B cell (primary cell): ENCODE measurements at regions not wholly inside any gene's neighbourhood (a gene's known extent, or its start where the extent isn't known, plus 50 kb on each side); places are given as distances from the start of the nearest gene placed in this dataset.
"Not testable (repeated sequence)": the region's sequence is repeated elsewhere in the genome, so short reads cannot be mapped to it uniquely, and the experiment has no call there.

Experiments used
- ATAC-seq: fragments of 200-7000 bp; cut with Tn5 transposase; one replicate; pipeline ENCODE4 v1.10.0; 2021; ENCODE audit warnings: low read depth, mild to moderate bottlenecking, moderate number of reproducible peaks, moderate library complexity
- CTCF ChIA-PET: fragments of 350-600 bp; sonication (Branson Sonifier 250); formaldehyde crosslinking; loops from one replicate; lab custom pipeline; 2021; ENCODE audit warnings: antibody characterized with exemption, inconsistent platforms; lab: Charles Lee
- POLR2A ChIA-PET: fragments of 350-600 bp; sonication (Branson Sonifier 250); formaldehyde crosslinking; loops from one replicate; lab custom pipeline; 2021; ENCODE audit warnings: antibody characterized with exemption; lab: Charles Lee
- DNase-seq: peaks from one replicate; pipeline ENCODE4 v3.0.0; 2013
- H2AFZ ChIP-seq: 2 replicates; pipeline ENCODE4 v1.6.1; 2012; ENCODE audit warnings: mild to moderate bottlenecking, low read depth, low read length; ENCODE audit not compliant: insufficient read depth, poor library complexity, severe bottlenecking
- H3K27ac ChIP-seq, 2 donors: 1 replicate in 1 of 2; 2 replicates in 1 of 2; pipeline ENCODE4 v1.5.1; 2012 to 2013; ENCODE audit warnings: low read length in 2 of 2, mild to moderate bottlenecking in 2 of 2, moderate library complexity in 1 of 2
- H3K27me3 ChIP-seq, 4 experiments: fragments of 200-600 bp in 1 of 4; sonication (generic) in 1 of 4; replicated peaks in 1 of 4; 1 replicate in 2 of 4; 2 replicates in 2 of 4; pipeline versions ENCODE4 v1.6.1 to v1.7.0; 2013 to 2016; ENCODE audit warnings: low read length in 3 of 4, mild to moderate bottlenecking in 2 of 4, mixed read lengths in 1 of 4, moderate library complexity in 1 of 4; ENCODE audit not compliant: insufficient read depth in 4 of 4, control insufficient read depth in 3 of 4; ENCODE audit errors: control extremely low read depth in 1 of 4
- H3K36me3 ChIP-seq, 2 experiments: replicated peaks in 1 of 2; 1 replicate in 1 of 2; 2 replicates in 1 of 2; pipeline versions ENCODE4 v1.6.1 to v1.7.1; 2013; ENCODE audit warnings: low read length in 1 of 2; ENCODE audit not compliant: insufficient read depth in 2 of 2, control insufficient read depth in 1 of 2; ENCODE audit errors: control extremely low read depth in 1 of 2, extremely low read depth in 1 of 2
- H3K4me1 ChIP-seq, 2 donors: fragments of 200-600 bp in 1 of 2; sonication (generic) in 1 of 2; 1 replicate in 1 of 2; 2 replicates in 1 of 2; pipeline versions ENCODE4 v1.5.1 to v1.6.1; 2013 to 2017; ENCODE audit warnings: low read length in 2 of 2; ENCODE audit not compliant: control insufficient read depth in 2 of 2, insufficient read depth in 2 of 2
- H3K4me2 ChIP-seq: replicated peaks from 2 replicates; pipeline ENCODE3; 2012; ENCODE audit warnings: mild to moderate bottlenecking, low read depth, low read length; ENCODE audit not compliant: poor library complexity, severe bottlenecking
- H3K4me3 ChIP-seq, 5 experiments: fragments of 200-600 bp in 1 of 5; sonication (generic) in 1 of 5; 1 replicate in 3 of 5; 2 replicates in 2 of 5; pipeline versions ENCODE4 v1.5.1 to v1.7.0; 2011 to 2016; ENCODE audit warnings: low read length in 4 of 5, mild to moderate bottlenecking in 4 of 5, low read depth in 2 of 5, control low read depth in 1 of 5, moderate library complexity in 1 of 5; ENCODE audit not compliant: insufficient read depth in 1 of 5; ENCODE audit errors: control extremely low read depth in 1 of 5, extremely low read depth in 1 of 5
- H3K79me2 ChIP-seq: fragments of 200-600 bp; sonication (generic); one replicate; pipeline ENCODE4 v1.6.0; 2016; ENCODE audit warnings: low read length; ENCODE audit not compliant: control insufficient read depth, insufficient read depth
- H3K9ac ChIP-seq: fragments of 200-600 bp; sonication (generic); 2 replicates; pipeline ENCODE4 v1.6.1; 2017; ENCODE audit warnings: mild to moderate bottlenecking, low read length, moderate library complexity
- H3K9me3 ChIP-seq, 3 donors: one replicate each; pipeline versions ENCODE4 v1.6.1 to v1.7.1; 2013; ENCODE audit warnings: low read length in 2 of 3; ENCODE audit not compliant: control insufficient read depth in 2 of 3, insufficient read depth in 1 of 3; ENCODE audit errors: control extremely low read depth in 1 of 3
- H4K20me1 ChIP-seq: 2 replicates; pipeline ENCODE4 v1.6.0; 2012; ENCODE audit warnings: mild to moderate bottlenecking, low read length; ENCODE audit not compliant: insufficient read depth, control insufficient read depth, poor library complexity, severe bottlenecking
- H3K27ac Mint-ChIP-seq: one replicate; pipeline ENCODE4 v1.8.0; 2021; ENCODE audit warnings: mixed read lengths
- H3K27me3 Mint-ChIP-seq: one replicate; pipeline ENCODE4 v1.8.0; 2021; ENCODE audit warnings: mixed read lengths
- H3K4me1 Mint-ChIP-seq: one replicate; pipeline ENCODE4 v1.8.0; 2021; ENCODE audit warnings: mixed read lengths
- H3K4me3 Mint-ChIP-seq: one replicate; pipeline ENCODE4 v1.8.0; 2021; ENCODE audit warnings: mixed read lengths
- H3K9me3 Mint-ChIP-seq: one replicate; pipeline ENCODE4 v1.8.0; 2022; ENCODE audit warnings: mixed read lengths; ENCODE audit not compliant: insufficient read depth
- CTCF ChIP-seq: fragments of 200-600 bp; IDR thresholded peaks from one replicate; pipeline ENCODE4 v1.8.0; 2022; ENCODE audit warnings: antibody characterized with exemption, mild to moderate bottlenecking
- EZH2 ChIP-seq: IDR thresholded peaks from 2 replicates; pipeline ENCODE4 v1.6.1; 2012; ENCODE audit warnings: borderline replicate concordance, low read depth, mild to moderate bottlenecking, moderate library complexity, low read length; ENCODE audit not compliant: insufficient read depth, poor library complexity, severe bottlenecking
- WGBS: methylation state at CpG from one replicate; pipeline ENCODE4 v1.1.5; 2013; ENCODE audit warnings: missing lambda C conversion rate; ENCODE audit not compliant: insufficient coverage; 5-methylcytosine and 5-hydroxymethylcytosine counted together
- intact Hi-C: fragments of 100-400 bp; cut with micrococcal nuclease; formaldehyde crosslinking; loops from one replicate; pipeline ENCODE4 v1.10.0; 2022

- Histone ChIP-seq H2AFZ (no peak overlapping the region), H4K20me1 (no peaks in the 10 kb centered on the region), H3K27me3 (no peaks in the 10 kb centered on the region), H3K4me2 (no peak overlapping the region), H3K27ac (no peak overlapping the region), H3K36me3 (no peaks in the 10 kb centered on the region), H3K79me2 (no peaks in the 10 kb centered on the region), H3K4me1 (no peaks in the 10 kb centered on the region), H3K4me3 (no peak overlapping the region), H3K9me3 (peaks cover 0 to 8% (median 2%) of the 10 kb centered on the region in 3 donors), H3K9ac (no peak overlapping the region)
- DNase-seq (no peak), ATAC-seq (no peak)
- H3K4me1 Mint-ChIP-seq: no peaks in the 10 kb centered on the region
- TF ChIP-seq CTCF: no peak
- TF ChIP-seq EZH2: no peak
- POLR2A ChIA-PET: no interaction called here
- H3K4me3 Mint-ChIP-seq: no peak overlapping the region
- intact Hi-C loops: no loop called here
- peaks cover 2% of the 10 kb centered on the region for H3K9me3 Mint-ChIP-seq
- H3K27ac Mint-ChIP-seq: no peak overlapping the region
- no peaks in the 10 kb centered on the region for H3K27me3 Mint-ChIP-seq
- CTCF ChIA-PET: no interaction called here
- WGBS: 89% methylated on average over 18 of the region's 22 CpGs
Measured at GRCh38 chr17:22286337-22287041, 594.2 kb downstream of the KCNJ18 start.

- H3K27ac Mint-ChIP-seq, H3K4me3 ChIP-seq, H2AFZ ChIP-seq, H3K27me3 Mint-ChIP-seq, intact Hi-C loops, H3K79me2 ChIP-seq, POLR2A ChIA-PET, H3K4me2 ChIP-seq, H3K36me3 ChIP-seq, H3K9ac ChIP-seq, H3K4me1 ChIP-seq, H3K9me3 Mint-ChIP-seq, H3K4me3 Mint-ChIP-seq, H3K4me1 Mint-ChIP-seq, CTCF ChIA-PET, H3K27ac ChIP-seq, H3K27me3 ChIP-seq, ATAC-seq, H4K20me1 ChIP-seq, DNase-seq: not testable (repeated sequence)
- H3K9me3 ChIP-seq: peaks cover 0 to 53% (median 0%) of the 10 kb centered on the region in 3 donors
- WGBS: 90% methylated on average over 21 of the region's 33 CpGs
Measured at GRCh38 chr17:22298484-22298951, 606.2 kb downstream of the KCNJ18 start.
